SK-N-SH treated with all-trans-retinoic acid at 6 μM for 48 hours (cell line): ENCODE measurements at regions not wholly inside any gene's neighbourhood (a gene's known extent, or its start where the extent isn't known, plus 50 kb on each side); places are given as distances from the start of the nearest gene placed in this dataset.

Experiments used
- CREB5 ChIP-seq: fragments of 250-450 bp; sonication (Bioruptor Pico); IDR thresholded peaks from 2 replicates; pipeline ENCODE4 v1.5.1; 2020; ENCODE audit warnings: low read depth, mild to moderate bottlenecking, moderate library complexity
- CSDC2 ChIP-seq: fragments of 250-450 bp; sonication (Bioruptor Pico); IDR thresholded peaks from 2 replicates; pipeline ENCODE4 v1.5.0; 2020; ENCODE audit warnings: mild to moderate bottlenecking, moderate library complexity
- GLIS3 ChIP-seq: fragments of 250-450 bp; sonication (Bioruptor Pico); IDR thresholded peaks from 2 replicates; pipeline ENCODE4 v1.5.0; 2020; ENCODE audit warnings: mild to moderate bottlenecking, moderate library complexity
- OSR1 ChIP-seq: fragments of 250-450 bp; sonication (Bioruptor Pico); IDR thresholded peaks from 2 replicates; pipeline ENCODE4 v1.8.0; 2022; ENCODE audit warnings: moderate library complexity, mild to moderate bottlenecking, inconsistent platforms
- PATZ1 ChIP-seq: fragments of 250-450 bp; sonication (Bioruptor Pico); IDR thresholded peaks from 2 replicates; pipeline ENCODE4 v1.8.0; 2020; ENCODE audit warnings: mild to moderate bottlenecking, moderate library complexity, borderline replicate concordance
- RARB ChIP-seq: fragments of 250-450 bp; sonication (Bioruptor Pico); IDR thresholded peaks from 2 replicates; pipeline ENCODE4 v1.8.0; 2021; ENCODE audit warnings: mild to moderate bottlenecking, moderate library complexity
- TCF4 ChIP-seq: fragments of 250-450 bp; sonication (Bioruptor Pico); IDR thresholded peaks from 2 replicates; pipeline ENCODE4 v1.8.0; 2021; ENCODE audit warnings: mild to moderate bottlenecking, moderate library complexity, borderline replicate concordance
- TSHZ2 ChIP-seq: fragments of 250-450 bp; sonication (Bioruptor Pico); IDR thresholded peaks from 2 replicates; pipeline ENCODE4 v1.5.0; 2020; ENCODE audit warnings: mild to moderate bottlenecking, moderate library complexity
- ZC3H10 ChIP-seq: fragments of 250-450 bp; sonication (Bioruptor Pico); IDR thresholded peaks from 2 replicates; pipeline ENCODE4 v1.5.1; 2021; ENCODE audit warnings: mild to moderate bottlenecking, moderate library complexity
- ZFP3 ChIP-seq: fragments of 250-450 bp; sonication (Bioruptor Pico); IDR thresholded peaks from 2 replicates; pipeline ENCODE4 v1.5.0; 2020; ENCODE audit warnings: mild to moderate bottlenecking, moderate library complexity
- ZFP30 ChIP-seq: fragments of 450-650 bp; formaldehyde crosslinking; IDR thresholded peaks from 2 replicates; pipeline ENCODE4 v1.5.0; 2022; ENCODE audit warnings: mild to moderate bottlenecking, moderate library complexity
- ZNF565 ChIP-seq: fragments of 450-650 bp; formaldehyde crosslinking; conservative IDR thresholded peaks from 2 replicates; pipeline ENCODE4 v1.5.0; 2020; ENCODE audit warnings: low read depth, mild to moderate bottlenecking, moderate library complexity
- ZNF70 ChIP-seq: fragments of 450-650 bp; formaldehyde crosslinking; IDR thresholded peaks from 2 replicates; pipeline ENCODE4 v1.5.0; 2020; ENCODE audit warnings: mild to moderate bottlenecking, moderate library complexity
- ZNF8 ChIP-seq: fragments of 450-650 bp; formaldehyde crosslinking; IDR thresholded peaks from 2 replicates; pipeline ENCODE4 v1.5.0; 2020; ENCODE audit warnings: mild to moderate bottlenecking, moderate library complexity

GRCh38 chr13:22091971-22092300, 421.1 kb downstream of the FGF9 start:
- TF ChIP-seq PATZ1 (no peak), CSDC2 (CRISPR knock-in tag) (no peak), ZNF70 (CRISPR knock-in tag) (no peak), ZNF8 (CRISPR knock-in tag) (no peak), OSR1 (CRISPR knock-in tag) (no peak), TCF4 (CRISPR knock-in tag) (no peak), ZFP3 (CRISPR knock-in tag) (no peak), CREB5 (CRISPR knock-in tag) (no peak), ZC3H10 (CRISPR knock-in tag) (no peak), RARB (CRISPR knock-in tag) (no peak), GLIS3 (CRISPR knock-in tag) (no peak), ZNF565 (CRISPR knock-in tag) (no peak), TSHZ2 (CRISPR knock-in tag) (no peak), ZFP30 (CRISPR knock-in tag) (no peak)
